ENCODE measurements at regions not wholly inside any gene's neighbourhood (a gene's known extent, or its start where the extent isn't known, plus 50 kb on each side); places are given as distances from the start of the nearest gene placed in this dataset.
"Not testable (repeated sequence)": the region's sequence is repeated elsewhere in the genome, so short reads cannot be mapped to it uniquely, and the experiment has no call there.

DNA sequence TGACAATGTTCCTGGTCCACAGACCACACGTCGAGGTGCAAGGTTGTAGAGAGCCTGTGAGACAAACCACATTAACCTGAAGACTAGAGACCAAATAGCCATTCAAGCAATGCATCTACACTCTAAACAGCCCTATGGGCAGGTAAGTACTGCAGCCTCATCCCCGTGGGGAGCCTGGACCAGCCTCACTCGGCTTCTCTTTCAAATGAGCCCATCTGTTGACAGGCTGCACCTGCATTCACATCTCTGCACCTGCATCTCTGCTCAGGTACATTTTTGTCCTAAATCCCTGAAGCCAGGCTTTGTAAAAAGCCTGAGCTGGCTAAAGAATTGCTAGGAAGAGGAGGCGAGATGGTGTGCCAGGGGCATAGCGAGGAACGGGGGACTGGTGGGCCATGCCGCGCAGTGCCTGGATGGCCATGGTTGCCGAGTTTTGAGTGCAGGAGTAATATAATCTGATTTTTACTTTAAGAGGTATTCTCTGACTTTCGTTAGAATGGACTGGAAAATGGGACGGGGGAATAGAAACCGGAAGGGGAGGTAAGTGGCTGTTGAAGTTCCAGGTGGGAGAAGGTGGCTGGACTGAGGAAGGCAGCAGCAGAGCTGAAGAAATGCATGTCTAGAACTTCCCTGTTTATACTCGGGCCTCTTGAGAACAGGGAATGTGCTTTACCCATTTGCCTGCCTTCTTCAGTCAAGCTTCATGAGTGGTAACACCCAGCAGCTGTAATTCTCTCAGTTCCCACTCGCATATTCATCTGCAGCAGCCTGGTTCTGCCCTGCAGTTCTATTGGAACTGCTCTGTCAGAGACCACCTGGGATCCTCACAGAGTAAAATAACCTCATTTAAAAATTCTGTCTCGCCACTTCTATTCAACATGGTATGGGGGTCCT, 226.4 kb downstream of the OPA1 start:
- H3K79me2 ChIP-seq (ENCODE audit: insufficient read depth, low read length) = no peaks in the 10 kb centered on the region
- H3K9me3 ChIP-seq (ENCODE audit: insufficient read depth, low read length, severe bottlenecking) = no peaks in the 10 kb centered on the region
- DNase-seq = no peak
- no peak overlapping the region for H3K9ac ChIP-seq (ENCODE audit: low read depth, low read length)
- H3K4me1 ChIP-seq (ENCODE audit: insufficient read depth, low read length) = no peaks in the 10 kb centered on the region
- peaks cover 14% of the 10 kb centered on the region for H3K27me3 ChIP-seq (ENCODE audit: insufficient read depth, low read length, poor library complexity)
- no peak overlapping the region for H2AFZ ChIP-seq (ENCODE audit: low read depth, low read length)
- no peak for ATAC-seq (ENCODE audit: insufficient read depth, low read depth)
- H4K20me1 ChIP-seq (ENCODE audit: insufficient read depth, low read length) = no peaks in the 10 kb centered on the region
- H3K36me3 ChIP-seq (ENCODE audit: insufficient read depth, low read length) = no peaks in the 10 kb centered on the region
- no peak overlapping the region for H3K4me2 ChIP-seq (ENCODE audit: insufficient read depth, low read length)
- TF ChIP-seq CTCF (IDR thresholded peaks at IDR 0.05; ENCODE audit: borderline replicate concordance, extremely low read depth, low read length, poor library complexity, severe bottlenecking) (no peak), EZH2 (IDR thresholded peaks at IDR 0.05; ENCODE audit: borderline replicate concordance, low read depth, low read length, severe bottlenecking) (no peak)
- no peak overlapping the region for H3K27ac ChIP-seq (ENCODE audit: low read length)
- H3K4me3 ChIP-seq (ENCODE audit: low read depth in 1 of 2, low read length in 2 of 2) = no peak overlapping the region

- Histone ChIP-seq H4K20me1 (ENCODE audit: insufficient read depth, low read length) (no peaks in the 10 kb centered on the region), H3K4me2 (ENCODE audit: insufficient read depth, low read length) (no peak overlapping the region), H3K4me3 (ENCODE audit: low read depth in 1 of 2, low read length in 2 of 2) (no peak overlapping the region), H3K9ac (ENCODE audit: low read depth, low read length) (no peak overlapping the region), H3K79me2 (ENCODE audit: insufficient read depth, low read length) (no peaks in the 10 kb centered on the region), H2AFZ (ENCODE audit: low read depth, low read length) (no peak overlapping the region), H3K36me3 (ENCODE audit: insufficient read depth, low read length) (no peaks in the 10 kb centered on the region), H3K27ac (ENCODE audit: low read length) (no peak overlapping the region), H3K4me1 (ENCODE audit: insufficient read depth, low read length) (no peaks in the 10 kb centered on the region), H3K27me3 (ENCODE audit: insufficient read depth, low read length, poor library complexity) (peaks cover 23% of the 10 kb centered on the region), H3K9me3 (ENCODE audit: insufficient read depth, low read length, severe bottlenecking) (no peaks in the 10 kb centered on the region)
- ATAC-seq (ENCODE audit: insufficient read depth, low read depth) (no peak), DNase-seq (no peak)
- TF ChIP-seq CTCF (IDR thresholded peaks at IDR 0.05; ENCODE audit: borderline replicate concordance, extremely low read depth, low read length, poor library complexity, severe bottlenecking) = no peak
- no peak for TF ChIP-seq EZH2 (IDR thresholded peaks at IDR 0.05; ENCODE audit: borderline replicate concordance, low read depth, low read length, severe bottlenecking)
These were observed 228.2 kb downstream of the OPA1 start for GRCh38 chr3:193821151-193821668.

DNA sequence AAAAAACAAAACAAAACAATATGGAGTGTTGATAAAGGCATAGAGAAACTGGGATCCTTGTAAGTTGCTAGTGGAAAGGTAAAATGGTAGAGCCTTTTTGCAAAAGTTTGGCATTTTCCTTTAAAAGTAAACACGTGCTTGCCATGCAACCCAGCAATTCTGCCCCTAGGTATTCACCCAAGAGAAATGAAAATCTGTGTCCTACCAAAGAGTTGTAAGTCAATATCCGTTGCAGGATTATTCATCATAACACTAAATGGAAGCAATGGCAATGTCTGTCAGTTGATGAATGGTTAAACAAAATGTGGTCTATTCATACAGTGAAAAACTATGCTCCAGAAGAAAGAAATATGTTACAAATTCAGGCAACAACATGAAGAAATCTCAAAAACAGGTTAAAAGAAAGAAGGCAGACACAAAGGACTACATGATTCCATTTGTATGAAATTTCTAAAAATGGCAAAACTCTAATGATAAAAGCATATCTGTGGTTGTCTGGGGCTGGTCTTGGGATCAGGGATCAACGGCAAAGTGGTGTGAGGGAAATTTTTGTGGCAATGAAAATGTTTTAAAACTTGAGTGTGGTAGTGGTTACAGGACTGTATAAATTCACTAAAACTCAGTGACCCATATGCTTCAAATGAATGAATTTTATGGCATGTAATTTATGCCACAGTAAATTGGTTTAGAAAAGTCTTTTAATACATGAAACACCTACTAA, 229.6 kb downstream of the OPA1 start:
- H3K9me3 ChIP-seq (ENCODE audit: insufficient read depth, low read length, severe bottlenecking) = no peaks in the 10 kb centered on the region
- no peak overlapping the region for H3K4me2 ChIP-seq (ENCODE audit: insufficient read depth, low read length)
- DNase-seq (no peak), ATAC-seq (ENCODE audit: insufficient read depth, low read depth) (no peak)
- no peak overlapping the region for H2AFZ ChIP-seq (ENCODE audit: low read depth, low read length)
- H3K9ac ChIP-seq (ENCODE audit: low read depth, low read length) = no peak overlapping the region
- H4K20me1 ChIP-seq (ENCODE audit: insufficient read depth, low read length) = no peaks in the 10 kb centered on the region
- TF ChIP-seq EZH2 (IDR thresholded peaks at IDR 0.05; ENCODE audit: borderline replicate concordance, low read depth, low read length, severe bottlenecking) (no peak), CTCF (IDR thresholded peaks at IDR 0.05; ENCODE audit: borderline replicate concordance, extremely low read depth, low read length, poor library complexity, severe bottlenecking) (no peak)
- H3K4me3 ChIP-seq (ENCODE audit: low read depth in 1 of 2, low read length in 2 of 2) = no peak overlapping the region
- H3K4me1 ChIP-seq (ENCODE audit: insufficient read depth, low read length) = no peaks in the 10 kb centered on the region
- peaks cover 32% of the 10 kb centered on the region for H3K27me3 ChIP-seq (ENCODE audit: insufficient read depth, low read length, poor library complexity)
- no peaks in the 10 kb centered on the region for H3K36me3 ChIP-seq (ENCODE audit: insufficient read depth, low read length)
- no peaks in the 10 kb centered on the region for H3K79me2 ChIP-seq (ENCODE audit: insufficient read depth, low read length)
- no peak overlapping the region for H3K27ac ChIP-seq (ENCODE audit: low read length)

DNA sequence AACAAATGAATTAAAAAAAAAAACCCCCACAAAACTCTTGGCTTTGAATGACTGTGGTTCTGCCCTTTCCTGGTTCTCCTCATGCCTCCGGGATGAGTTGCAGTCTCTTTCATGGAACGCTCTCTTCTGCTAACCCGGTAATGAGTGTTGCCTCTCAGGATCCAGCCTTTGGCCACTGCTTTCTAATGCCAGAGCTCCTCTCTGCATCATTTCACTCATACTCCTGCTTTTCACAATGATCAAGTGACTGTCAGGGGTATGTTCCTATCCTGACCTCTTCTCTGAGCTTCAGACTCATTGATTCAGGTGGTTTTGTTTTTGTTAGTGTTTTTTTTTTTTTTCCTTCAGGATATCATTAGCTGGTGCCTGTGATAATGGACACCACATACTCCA, 230.2 kb downstream of the OPA1 start:
- not testable (repeated sequence) for H3K27ac ChIP-seq (ENCODE audit: low read length); DNase-seq; H3K9ac ChIP-seq (ENCODE audit: low read depth, low read length); ATAC-seq (ENCODE audit: insufficient read depth, low read depth); H3K4me3 ChIP-seq (ENCODE audit: low read depth in 1 of 2, low read length in 2 of 2); H3K36me3 ChIP-seq (ENCODE audit: insufficient read depth, low read length); H3K4me2 ChIP-seq (ENCODE audit: insufficient read depth, low read length); H4K20me1 ChIP-seq (ENCODE audit: insufficient read depth, low read length); H2AFZ ChIP-seq (ENCODE audit: low read depth, low read length); H3K9me3 ChIP-seq (ENCODE audit: insufficient read depth, low read length, severe bottlenecking); H3K4me1 ChIP-seq (ENCODE audit: insufficient read depth, low read length); H3K79me2 ChIP-seq (ENCODE audit: insufficient read depth, low read length)
- peaks cover 32% of the 10 kb centered on the region for H3K27me3 ChIP-seq (ENCODE audit: insufficient read depth, low read length, poor library complexity)
